Neural progenitor cell (in vitro differentiated cells): ENCODE measurements at regions not wholly inside any gene's neighbourhood (a gene's known extent, or its start where the extent isn't known, plus 50 kb on each side); places are given as distances from the start of the nearest gene placed in this dataset.
"Not testable (repeated sequence)": the region's sequence is repeated elsewhere in the genome, so short reads cannot be mapped to it uniquely, and the experiment has no call there.

Experiments
- DNase-seq: peaks from one replicate; pipeline ENCODE4 v3.0.0-alpha.2; 2016; ENCODE audit warnings: low spot score
- H2AFZ ChIP-seq: fragments of 200-600 bp; sonication (generic); replicated peaks from 2 replicates; pipeline ENCODE4 v1.6.1; 2016; ENCODE audit warnings: antibody characterized with exemption
- H3F3A ChIP-seq: fragments of 200-600 bp; sonication (generic); 2 replicates; pipeline ENCODE4 v1.6.1; 2016; ENCODE audit warnings: antibody characterized with exemption, low read depth
- H3K27ac ChIP-seq: fragments of 200-600 bp; sonication (generic); 2 replicates; pipeline ENCODE4 v1.5.1; 2016; ENCODE audit warnings: mild to moderate bottlenecking
- H3K27me3 ChIP-seq: fragments of 200-600 bp; sonication (generic); 2 replicates; pipeline ENCODE4 v1.6.1; 2016; ENCODE audit warnings: mild to moderate bottlenecking, moderate library complexity
- H3K36me3 ChIP-seq: fragments of 200-600 bp; sonication (generic); 2 replicates; pipeline ENCODE4 v1.5.1; 2016
- H3K4me1 ChIP-seq: fragments of 200-600 bp; sonication (generic); 2 replicates; pipeline ENCODE4 v1.6.1; 2016; ENCODE audit warnings: mixed run types
- H3K4me2 ChIP-seq: fragments of 200-600 bp; sonication (generic); 2 replicates; pipeline ENCODE4 v1.6.1; 2016
- H3K4me3 ChIP-seq: fragments of 200-600 bp; sonication (generic); 2 replicates; pipeline ENCODE4 v1.5.1; 2016
- H3K79me2 ChIP-seq: fragments of 200-600 bp; sonication (generic); 2 replicates; pipeline ENCODE4 v1.6.1; 2016; ENCODE audit warnings: low read depth
- H3K9ac ChIP-seq: fragments of 200-600 bp; sonication (generic); 2 replicates; pipeline ENCODE4 v1.6.1; 2016
- H3K9me3 ChIP-seq: fragments of 200-600 bp; sonication (generic); 2 replicates; pipeline ENCODE4 v1.5.1; 2016; ENCODE audit warnings: low read depth
- H4K20me1 ChIP-seq: fragments of 200-600 bp; sonication (generic); 2 replicates; pipeline ENCODE4 v1.6.1; 2016; ENCODE audit warnings: low read depth
- H3K27ac Mint-ChIP-seq: 3 replicates; pipeline ENCODE4 v1.8.0; 2021; ENCODE audit warnings: mixed read lengths
- H3K27me3 Mint-ChIP-seq: 2 replicates; pipeline ENCODE4 v1.8.0; 2022; ENCODE audit warnings: low read depth, mild to moderate bottlenecking, inconsistent platforms, moderate library complexity, mixed read lengths; ENCODE audit not compliant: insufficient read depth
- H3K36me3 Mint-ChIP-seq: 3 replicates; pipeline ENCODE4 v1.8.0; 2021; ENCODE audit warnings: mixed read lengths
- H3K4me1 Mint-ChIP-seq: 3 replicates; pipeline ENCODE4 v1.8.0; 2021; ENCODE audit warnings: mixed read lengths
- H3K4me3 Mint-ChIP-seq: 3 replicates; pipeline ENCODE4 v1.8.0; 2021; ENCODE audit warnings: mild to moderate bottlenecking, moderate library complexity, mixed read lengths
- H3K9me3 Mint-ChIP-seq: 3 replicates; pipeline ENCODE4 v1.8.0; 2020; ENCODE audit warnings: mixed read lengths
- CTCF ChIP-seq: fragments of 200-600 bp; sonication (generic); IDR thresholded peaks from 2 replicates; pipeline ENCODE4 v1.5.1; 2017; ENCODE audit warnings: antibody characterized with exemption, mild to moderate bottlenecking
- EZH2 ChIP-seq: fragments of 200-600 bp; sonication (generic); IDR thresholded peaks from 2 replicates; pipeline ENCODE4 v1.6.1; 2017; ENCODE audit warnings: antibody characterized with exemption, mild to moderate bottlenecking, moderate library complexity
- EZH2phosphoT487 ChIP-seq: fragments of 200-600 bp; sonication (generic); IDR thresholded peaks from 2 replicates; pipeline ENCODE4 v1.6.1; 2017; ENCODE audit warnings: antibody characterized with exemption

- Histone ChIP-seq H3K79me2 (no peaks in the 10 kb centered on the region), H3K4me3 (no peak overlapping the region), H3K9me3 (no peaks in the 10 kb centered on the region), H3K36me3 (no peaks in the 10 kb centered on the region), H3F3A (no peaks in the 10 kb centered on the region), H3K4me1 (no peaks in the 10 kb centered on the region), H4K20me1 (no peaks in the 10 kb centered on the region), H3K4me2 (no peak overlapping the region), H3K27ac (no peak overlapping the region), H3K27me3 (no peaks in the 10 kb centered on the region), H2AFZ (no peak overlapping the region), H3K9ac (no peak overlapping the region)
- Mint-ChIP-seq H3K27me3 (no peaks in the 10 kb centered on the region), H3K4me1 (peaks cover 6% of the 10 kb centered on the region), H3K4me3 (no peak overlapping the region), H3K27ac (no peak overlapping the region), H3K36me3 (no peaks in the 10 kb centered on the region), H3K9me3 (peaks cover 4% of the 10 kb centered on the region)
- no peak for TF ChIP-seq EZH2
- no peak for TF ChIP-seq EZH2phosphoT487
- no peak for TF ChIP-seq CTCF
- no peak for DNase-seq
Observed at GRCh38 chr7:25696571-25696970, 455.4 kb upstream of the NFE2L3 start.

GRCh38 chr7:25698451-25699113, 453.4 kb upstream of the NFE2L3 start:
- peaks cover 6% of the 10 kb centered on the region for H3K4me1 Mint-ChIP-seq
- no peak for DNase-seq
- H3K9me3 Mint-ChIP-seq, result peaks cover 15% of the 10 kb centered on the region
- Histone ChIP-seq H2AFZ (no peak overlapping the region), H3K27ac (no peak overlapping the region), H3K4me2 (no peak overlapping the region), H3K36me3 (no peaks in the 10 kb centered on the region), H3K79me2 (no peaks in the 10 kb centered on the region), H3K9me3 (no peaks in the 10 kb centered on the region), H3K4me3 (no peak overlapping the region), H3K9ac (no peak overlapping the region), H3K27me3 (no peaks in the 10 kb centered on the region), H3K4me1 (no peaks in the 10 kb centered on the region), H4K20me1 (no peaks in the 10 kb centered on the region), H3F3A (no peaks in the 10 kb centered on the region)
- H3K36me3 Mint-ChIP-seq, result no peaks in the 10 kb centered on the region
- peaks cover 2% of the 10 kb centered on the region for H3K27me3 Mint-ChIP-seq
- H3K27ac Mint-ChIP-seq, result no peak overlapping the region
- H3K4me3 Mint-ChIP-seq, result no peak overlapping the region
- TF ChIP-seq CTCF, result no peak
- TF ChIP-seq EZH2phosphoT487, result no peak
- TF ChIP-seq EZH2, result no peak

GRCh38 chr7:25700141-25700540, 451.9 kb upstream of the NFE2L3 start:
- H3K4me3 Mint-ChIP-seq, H3K36me3 ChIP-seq, H3K4me3 ChIP-seq, H3K36me3 Mint-ChIP-seq, H3K4me1 Mint-ChIP-seq, H2AFZ ChIP-seq, H3K9me3 ChIP-seq, H3K79me2 ChIP-seq, H3K4me2 ChIP-seq, H3F3A ChIP-seq, H4K20me1 ChIP-seq, H3K4me1 ChIP-seq, H3K27ac ChIP-seq, H3K27me3 Mint-ChIP-seq, H3K27me3 ChIP-seq, H3K27ac Mint-ChIP-seq, DNase-seq, H3K9ac ChIP-seq: not testable (repeated sequence)
- H3K9me3 Mint-ChIP-seq, result peaks cover 15% of the 10 kb centered on the region

- peak overlapping the region; percentile 10 for H3K27ac Mint-ChIP-seq
- TF ChIP-seq CTCF (no peak), EZH2phosphoT487 (no peak), EZH2 (no peak)
- H3K4me3 Mint-ChIP-seq, result no peak overlapping the region
Observed at GRCh38 chr7:25704413-25704812, 447.6 kb upstream of the NFE2L3 start.

More at GRCh38 chr7:25704413-25704812, 447.6 kb upstream of the NFE2L3 start:
- H3K9me3 ChIP-seq, result no peaks in the 10 kb centered on the region
- Mint-ChIP-seq H3K4me1 (peaks cover 17% of the 10 kb centered on the region), H3K36me3 (no peaks in the 10 kb centered on the region), H3K9me3 (peaks cover 18% of the 10 kb centered on the region), H3K27me3 (peaks cover 4% of the 10 kb centered on the region)
- no peaks in the 10 kb centered on the region for H3K36me3 ChIP-seq
- H4K20me1 ChIP-seq, result no peaks in the 10 kb centered on the region
- no peak overlapping the region for H3K27ac ChIP-seq
- DNase-seq, result no peak
- H3K4me3 ChIP-seq, result no peak overlapping the region
- H3K4me2 ChIP-seq, result no peak overlapping the region
- peaks cover 6% of the 10 kb centered on the region for H3K4me1 ChIP-seq
- H3K27me3 ChIP-seq, result no peaks in the 10 kb centered on the region
- no peak overlapping the region for H3K9ac ChIP-seq
- H3K79me2 ChIP-seq, result no peaks in the 10 kb centered on the region
- H2AFZ ChIP-seq, result no peak overlapping the region
- H3F3A ChIP-seq, result no peaks in the 10 kb centered on the region
